ENCODE measurements at regions not wholly inside any gene's neighbourhood (a gene's known extent, or its start where the extent isn't known, plus 50 kb on each side); places are given as distances from the start of the nearest gene placed in this dataset.
A peak's percentile ranks its signal among the peaks of the same experiment; 100 is the strongest.

- H3K4me1 ChIP-seq (ENCODE audit: insufficient read depth, insufficient read length): no peaks in the 10 kb centered on the region
- H3K27me3 ChIP-seq (ENCODE audit: insufficient read depth, insufficient read length): no peaks in the 10 kb centered on the region
- TF ChIP-seq YY1 (IDR thresholded peaks at IDR 0.05; ENCODE audit: insufficient read depth, insufficient read length) (peak; percentile 47), SUZ12 (IDR thresholded peaks at IDR 0.05; ENCODE audit: extremely low read depth, insufficient read depth, insufficient read length) (no peak)
- peak; percentile 78 for DNase-seq (ENCODE audit: low read depth, low spot score)
- H3K4me3 ChIP-seq (ENCODE audit: insufficient read length, low read depth): peak overlapping the region; percentile 10
- H3K9me3 ChIP-seq (ENCODE audit: insufficient read depth, low read length): no peaks in the 10 kb centered on the region
- H3K36me3 ChIP-seq (ENCODE audit: insufficient read depth, insufficient read length, low read length): no peaks in the 10 kb centered on the region
- H3K9ac ChIP-seq (ENCODE audit: insufficient read length, low read depth): peak overlapping the region; percentile 76
These were observed 56.7 kb downstream of the CYRIA start for GRCh38 chr2:16608661-16609643.

GRCh38 chr2:16607301-16607700 lies 58.3 kb downstream of the CYRIA start:
- TF ChIP-seq ZNF274 (IDR thresholded peaks at IDR 0.05; ENCODE audit: low read depth, low read length) (no peak), SUZ12 (IDR thresholded peaks at IDR 0.05; ENCODE audit: extremely low read depth, insufficient read depth, insufficient read length) (no peak), YY1 (IDR thresholded peaks at IDR 0.05; ENCODE audit: insufficient read depth, insufficient read length) (no peak)

GRCh38 chr2:16604236-16604635 lies 61.4 kb downstream of the CYRIA start:
- Histone ChIP-seq H3K27me3 (ENCODE audit: insufficient read depth, insufficient read length) (no peaks in the 10 kb centered on the region), H3K4me1 (ENCODE audit: insufficient read depth, insufficient read length) (no peaks in the 10 kb centered on the region), H3K36me3 (ENCODE audit: insufficient read depth, insufficient read length, low read length) (no peaks in the 10 kb centered on the region), H3K9ac (ENCODE audit: insufficient read length, low read depth) (no peak overlapping the region), H3K4me3 (ENCODE audit: insufficient read length, low read depth) (no peak overlapping the region), H3K9me3 (ENCODE audit: insufficient read depth, low read length) (no peaks in the 10 kb centered on the region)
- no peak for TF ChIP-seq SUZ12 (IDR thresholded peaks at IDR 0.05; ENCODE audit: extremely low read depth, insufficient read depth, insufficient read length)
- TF ChIP-seq ZNF274 (IDR thresholded peaks at IDR 0.05; ENCODE audit: low read depth, low read length): no peak
- no peak for TF ChIP-seq YY1 (IDR thresholded peaks at IDR 0.05; ENCODE audit: insufficient read depth, insufficient read length)
- DNase-seq (ENCODE audit: low read depth, low spot score): no peak

More at GRCh38 chr2:16607301-16607700, 58.3 kb downstream of the CYRIA start:
- no peak overlapping the region for H3K4me3 ChIP-seq (ENCODE audit: insufficient read length, low read depth)
- H3K9me3 ChIP-seq (ENCODE audit: insufficient read depth, low read length): no peaks in the 10 kb centered on the region
- DNase-seq (ENCODE audit: low read depth, low spot score): no peak
- H3K27me3 ChIP-seq (ENCODE audit: insufficient read depth, insufficient read length): no peaks in the 10 kb centered on the region
- no peaks in the 10 kb centered on the region for H3K36me3 ChIP-seq (ENCODE audit: insufficient read depth, insufficient read length, low read length)
- H3K9ac ChIP-seq (ENCODE audit: insufficient read length, low read depth): no peak overlapping the region
- H3K4me1 ChIP-seq (ENCODE audit: insufficient read depth, insufficient read length): no peaks in the 10 kb centered on the region

- H3K9ac ChIP-seq (ENCODE audit: insufficient read length, low read depth): no peak overlapping the region
- H3K4me3 ChIP-seq (ENCODE audit: insufficient read length, low read depth): no peak overlapping the region
- no peaks in the 10 kb centered on the region for H3K4me1 ChIP-seq (ENCODE audit: insufficient read depth, insufficient read length)
- no peak for DNase-seq (ENCODE audit: low read depth, low spot score)
- TF ChIP-seq YY1 (IDR thresholded peaks at IDR 0.05; ENCODE audit: insufficient read depth, insufficient read length): no peak
- TF ChIP-seq ZNF274 (IDR thresholded peaks at IDR 0.05; ENCODE audit: low read depth, low read length): no peak
- TF ChIP-seq SUZ12 (IDR thresholded peaks at IDR 0.05; ENCODE audit: extremely low read depth, insufficient read depth, insufficient read length): no peak
- peaks cover 3% of the 10 kb centered on the region; the same call in 1 of the 2 replicates for H3K9me3 ChIP-seq (ENCODE audit: insufficient read depth, low read length)
- H3K27me3 ChIP-seq (ENCODE audit: insufficient read depth, insufficient read length): no peaks in the 10 kb centered on the region
- no peaks in the 10 kb centered on the region for H3K36me3 ChIP-seq (ENCODE audit: insufficient read depth, insufficient read length, low read length)
These were observed 74.2 kb downstream of the CYRIA start for GRCh38 chr2:16591370-16591933.

- H3K4me1 ChIP-seq (ENCODE audit: insufficient read depth, insufficient read length): no peaks in the 10 kb centered on the region
- DNase-seq (ENCODE audit: low read depth, low spot score): no peak
- H3K27me3 ChIP-seq (ENCODE audit: insufficient read depth, insufficient read length): no peaks in the 10 kb centered on the region
- H3K9me3 ChIP-seq (ENCODE audit: insufficient read depth, low read length): peaks cover 3% of the 10 kb centered on the region; the same call in 1 of the 2 replicates
- TF ChIP-seq YY1 (IDR thresholded peaks at IDR 0.05; ENCODE audit: insufficient read depth, insufficient read length) (no peak), SUZ12 (IDR thresholded peaks at IDR 0.05; ENCODE audit: extremely low read depth, insufficient read depth, insufficient read length) (no peak), ZNF274 (IDR thresholded peaks at IDR 0.05; ENCODE audit: low read depth, low read length) (no peak)
- H3K9ac ChIP-seq (ENCODE audit: insufficient read length, low read depth): no peak overlapping the region
- no peaks in the 10 kb centered on the region for H3K36me3 ChIP-seq (ENCODE audit: insufficient read depth, insufficient read length, low read length)
- no peak overlapping the region for H3K4me3 ChIP-seq (ENCODE audit: insufficient read length, low read depth)
These were observed 76.2 kb downstream of the CYRIA start for GRCh38 chr2:16589465-16589864.

GRCh38 chr2:16588565-16588964 lies 77.1 kb downstream of the CYRIA start:
- Histone ChIP-seq H3K9me3 (ENCODE audit: insufficient read depth, low read length) (peaks cover 3% of the 10 kb centered on the region; the same call in 1 of the 2 replicates), H3K36me3 (ENCODE audit: insufficient read depth, insufficient read length, low read length) (no peaks in the 10 kb centered on the region), H3K4me1 (ENCODE audit: insufficient read depth, insufficient read length) (no peaks in the 10 kb centered on the region), H3K27me3 (ENCODE audit: insufficient read depth, insufficient read length) (no peaks in the 10 kb centered on the region), H3K4me3 (ENCODE audit: insufficient read length, low read depth) (no peak overlapping the region), H3K9ac (ENCODE audit: insufficient read length, low read depth) (no peak overlapping the region)
- DNase-seq (ENCODE audit: low read depth, low spot score): peak; percentile 66
- TF ChIP-seq YY1 (IDR thresholded peaks at IDR 0.05; ENCODE audit: insufficient read depth, insufficient read length) (no peak), ZNF274 (IDR thresholded peaks at IDR 0.05; ENCODE audit: low read depth, low read length) (no peak), SUZ12 (IDR thresholded peaks at IDR 0.05; ENCODE audit: extremely low read depth, insufficient read depth, insufficient read length) (no peak)

GRCh38 chr2:16587601-16588000 lies 78.0 kb downstream of the CYRIA start:
- Histone ChIP-seq H3K27me3 (ENCODE audit: insufficient read depth, insufficient read length) (no peaks in the 10 kb centered on the region), H3K4me3 (ENCODE audit: insufficient read length, low read depth) (no peak overlapping the region), H3K9me3 (ENCODE audit: insufficient read depth, low read length) (peaks cover 3% of the 10 kb centered on the region; the same call in 1 of the 2 replicates), H3K4me1 (ENCODE audit: insufficient read depth, insufficient read length) (no peaks in the 10 kb centered on the region), H3K36me3 (ENCODE audit: insufficient read depth, insufficient read length, low read length) (no peaks in the 10 kb centered on the region), H3K9ac (ENCODE audit: insufficient read length, low read depth) (no peak overlapping the region)
- no peak for TF ChIP-seq ZNF274 (IDR thresholded peaks at IDR 0.05; ENCODE audit: low read depth, low read length)
- no peak for TF ChIP-seq SUZ12 (IDR thresholded peaks at IDR 0.05; ENCODE audit: extremely low read depth, insufficient read depth, insufficient read length)
- TF ChIP-seq YY1 (IDR thresholded peaks at IDR 0.05; ENCODE audit: insufficient read depth, insufficient read length): no peak
- no peak for DNase-seq (ENCODE audit: low read depth, low spot score)
